A673 (cell line): ENCODE measurements at regions not wholly inside any gene's neighbourhood (a gene's known extent, or its start where the extent isn't known, plus 50 kb on each side); places are given as distances from the start of the nearest gene placed in this dataset.

ENCODE experiments used
- BruUV-seq: library from RNA; stranded (reverse); fragments of 400-500 nt; replicated peaks from 2 replicates; lab custom pipeline; 2021; lab: Mats Ljungman, UMichigan
- CTCF ChIA-PET: fragments of 300-600 bp; sonication (Branson Sonifier 250); formaldehyde crosslinking; loops from one replicate; lab custom pipeline; 2022; ENCODE audit warnings: antibody characterized with exemption; lab: Charles Lee
- POLR2A ChIA-PET: fragments of 300-600 bp; sonication (Branson Sonifier 250); formaldehyde crosslinking; loops from one replicate; lab custom pipeline; 2022; ENCODE audit warnings: antibody characterized with exemption; ENCODE audit not compliant: low non-redundant PET; lab: Charles Lee
- DNase-seq: peaks from one replicate; pipeline ENCODE4 v3.0.0-alpha.2; 2015; ENCODE audit warnings: low spot score
- H3K27ac ChIP-seq: fragments of 200-600 bp; sonication (generic); 2 replicates; pipeline ENCODE4 v1.5.1; 2016; ENCODE audit warnings: mixed run types, low read depth, mild to moderate bottlenecking, mixed read lengths, antibody characterized with exemption, low read length; ENCODE audit not compliant: poor library complexity, severe bottlenecking
- H3K27me3 ChIP-seq: fragments of 200-600 bp; sonication (generic); replicated peaks from 2 replicates; pipeline ENCODE4 v1.6.1; 2017; ENCODE audit warnings: mixed run types, low read depth, mild to moderate bottlenecking, mixed read lengths, antibody characterized with exemption, low read length; ENCODE audit not compliant: insufficient read depth, poor library complexity
- H3K36me3 ChIP-seq: fragments of 200-600 bp; sonication (generic); 2 replicates; pipeline ENCODE4 v1.6.1; 2016; ENCODE audit warnings: mixed run types, mild to moderate bottlenecking, mixed read lengths, antibody characterized with exemption, low read length; ENCODE audit not compliant: insufficient read depth, poor library complexity, severe bottlenecking
- H3K4me1 ChIP-seq: fragments of 200-600 bp; sonication (generic); 2 replicates; pipeline ENCODE4 v1.6.1; 2017; ENCODE audit warnings: mixed run types, mild to moderate bottlenecking, mixed read lengths, antibody characterized with exemption, low read length; ENCODE audit not compliant: insufficient read depth, poor library complexity, severe bottlenecking
- H3K4me3 ChIP-seq: fragments of 200-600 bp; sonication (generic); 2 replicates; pipeline ENCODE4 v1.5.1; 2016; ENCODE audit warnings: low read depth, mixed run types, mild to moderate bottlenecking, mixed read lengths, low read length; ENCODE audit not compliant: poor library complexity, severe bottlenecking
- H3K9me3 ChIP-seq: fragments of 200-600 bp; sonication (generic); 2 replicates; pipeline ENCODE4 v1.6.1; 2016; ENCODE audit warnings: mixed run types, low read depth, mild to moderate bottlenecking, mixed read lengths, antibody characterized with exemption, low read length; ENCODE audit not compliant: poor library complexity, severe bottlenecking
- CTCF ChIP-seq: fragments of 300-800, 200-600 bp; sonication (generic); conservative IDR thresholded peaks from 2 replicates; pipeline ENCODE4 v1.5.1; 2017; ENCODE audit warnings: low read depth, mild to moderate bottlenecking, antibody characterized with exemption, low read length, moderate library complexity, mixed read lengths
- EZH2 ChIP-seq: fragments of 200-600 bp; sonication (generic); IDR thresholded peaks from 2 replicates; pipeline ENCODE4 v1.6.1; 2017; ENCODE audit warnings: borderline replicate concordance, low read depth, mild to moderate bottlenecking, mixed read lengths, antibody characterized with exemption, low read length; ENCODE audit not compliant: poor library complexity, severe bottlenecking
- intact Hi-C: fragments of 100-400 bp; cut with micrococcal nuclease; formaldehyde crosslinking; loops from one replicate; pipeline ENCODE4 v1.10.0; 2022; ENCODE audit not compliant: unreplicated experiment

GRCh38 chr5:9785751-9786150 is 155.6 kb upstream of the TAS2R1 start:
- Histone ChIP-seq H3K9me3 (no peaks in the 10 kb centered on the region), H3K4me1 (no peaks in the 10 kb centered on the region), H3K36me3 (no peaks in the 10 kb centered on the region), H3K4me3 (no peak overlapping the region), H3K27ac (no peak overlapping the region), H3K27me3 (no peaks in the 10 kb centered on the region)
- TF ChIP-seq EZH2 (no peak), CTCF (no peak)
- intact Hi-C loops, result no loop called here
- no peak for DNase-seq
- ChIA-PET CTCF (no interaction called here), POLR2A (no interaction called here)
- no TSS peak for BruUV-seq

GRCh38 chr5:9784231-9784630 is 154.1 kb upstream of the TAS2R1 start:
- H3K4me3 ChIP-seq, result no peak overlapping the region
- H3K27ac ChIP-seq, result no peak overlapping the region
- intact Hi-C loops, result no loop called here
- no peaks in the 10 kb centered on the region for H3K27me3 ChIP-seq
- no peaks in the 10 kb centered on the region for H3K9me3 ChIP-seq
- BruUV-seq, result no TSS peak
- H3K4me1 ChIP-seq, result no peaks in the 10 kb centered on the region
- no peak for DNase-seq
- TF ChIP-seq EZH2 (no peak), CTCF (no peak)
- CTCF ChIA-PET, result no interaction called here
- H3K36me3 ChIP-seq, result no peaks in the 10 kb centered on the region
- POLR2A ChIA-PET, result no interaction called here

- H3K27me3 ChIP-seq, result no peaks in the 10 kb centered on the region
- H3K4me1 ChIP-seq, result no peaks in the 10 kb centered on the region
- no TSS peak for BruUV-seq
- CTCF ChIA-PET, result no interaction called here
- intact Hi-C loops, result no loop called here
- H3K9me3 ChIP-seq, result no peaks in the 10 kb centered on the region
- no peak overlapping the region for H3K4me3 ChIP-seq
- no peak overlapping the region for H3K27ac ChIP-seq
- POLR2A ChIA-PET, result no interaction called here
- H3K36me3 ChIP-seq, result no peaks in the 10 kb centered on the region
- no peak for DNase-seq
- TF ChIP-seq EZH2 (no peak), CTCF (no peak)
These were observed 152.8 kb upstream of the TAS2R1 start for GRCh38 chr5:9782826-9783560.
